ENCODE measurements at regions not wholly inside any gene's neighbourhood (a gene's known extent, or its start where the extent isn't known, plus 50 kb on each side); places are given as distances from the start of the nearest gene placed in this dataset.

DNA sequence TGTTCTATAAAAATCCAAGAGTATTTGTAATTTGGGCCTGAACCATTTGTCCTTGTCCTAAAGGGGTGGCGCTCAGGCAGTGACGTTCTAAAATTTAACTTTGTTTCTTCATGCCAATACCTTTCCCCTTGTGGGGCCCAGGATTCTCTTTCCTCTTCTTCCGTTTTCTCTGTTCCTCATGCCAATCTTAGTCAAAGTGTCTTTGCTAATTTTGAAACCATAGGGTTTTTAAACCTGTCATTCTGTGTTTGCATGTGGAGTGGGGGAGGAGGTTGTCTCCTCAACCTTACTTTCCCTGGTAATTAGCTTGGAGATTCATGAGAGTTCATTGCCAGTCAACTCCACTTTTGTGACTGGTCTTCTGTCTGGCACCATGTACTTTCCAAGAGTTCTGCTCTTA is 337.1 kb downstream of the MAF start:
- no TSS peak for BruUV-seq (replicated peaks)
- Histone ChIP-seq H3K4me1 (ENCODE audit: insufficient read depth, low read length) (no peaks in the 10 kb centered on the region), H3K4me2 (ENCODE audit: low read depth, low read length) (no peak overlapping the region), H3K27me3 (ENCODE audit: control insufficient read depth in 1 of 2, insufficient read depth in 2 of 2, low read length in 2 of 2) (0 out of 5 replicates have a peak, but pooled peaks cover 0 to 5% of the 10 kb centered on the region in 2 experiments), H2AFZ (ENCODE audit: low read length) (no peak overlapping the region), H3K36me3 (replicated peaks in 1 of 2; ENCODE audit: control insufficient read depth in 1 of 2, insufficient read depth in 2 of 2, low read length in 2 of 2) (no peaks in the 10 kb centered on the region), H3K27ac (ENCODE audit: extremely low read length, insufficient read depth, low read length) (no peak overlapping the region), H3K9ac (ENCODE audit: insufficient read depth, low read depth, low read length) (no peak overlapping the region), H3K4me3 (replicated peaks in 1 of 3; ENCODE audit: insufficient read depth in 1 of 3, low read depth in 2 of 3, low read length in 3 of 3) (no peak overlapping the region), H4K20me1 (ENCODE audit: insufficient read depth, low read length) (no peaks in the 10 kb centered on the region), H3K9me3 (ENCODE audit: low read length) (no peaks in the 10 kb centered on the region), H3K79me2 (ENCODE audit: insufficient read depth, low read length) (no peaks in the 10 kb centered on the region)
- 28% methylated on average over 3 of the region's 3 CpGs for WGBS (ENCODE audit: low lambda C conversion rate)
- DNase-seq (ENCODE audit: low spot score) (no peak), ATAC-seq (no peak), FAIRE-seq (no peak)
- TF ChIP-seq SAP130 (CRISPR knock-in tag; IDR thresholded peaks at IDR 0.05; ENCODE audit: low read depth) = no peak
- no peak for TF ChIP-seq ZNF33B (CRISPR knock-in tag; IDR thresholded peaks at IDR 0.05)
- TF ChIP-seq, protein P1, sequence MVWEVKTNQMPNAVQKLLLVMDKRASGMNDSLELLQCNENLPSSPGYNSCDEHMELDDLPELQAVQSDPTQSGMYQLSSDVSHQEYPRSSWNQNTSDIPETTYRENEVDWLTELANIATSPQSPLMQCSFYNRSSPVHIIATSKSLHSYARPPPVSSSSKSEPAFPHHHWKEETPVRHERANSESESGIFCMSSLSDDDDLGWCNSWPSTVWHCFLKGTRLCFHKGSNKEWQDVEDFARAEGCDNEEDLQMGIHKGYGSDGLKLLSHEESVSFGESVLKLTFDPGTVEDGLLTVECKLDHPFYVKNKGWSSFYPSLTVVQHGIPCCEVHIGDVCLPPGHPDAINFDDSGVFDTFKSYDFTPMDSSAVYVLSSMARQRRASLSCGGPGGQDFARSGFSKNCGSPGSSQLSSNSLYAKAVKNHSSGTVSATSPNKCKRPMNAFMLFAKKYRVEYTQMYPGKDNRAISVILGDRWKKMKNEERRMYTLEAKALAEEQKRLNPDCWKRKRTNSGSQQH (CRISPR knock-in tag; IDR thresholded peaks at IDR 0.05; ENCODE audit: low read depth) = no peak
- TF ChIP-seq, protein P2, sequence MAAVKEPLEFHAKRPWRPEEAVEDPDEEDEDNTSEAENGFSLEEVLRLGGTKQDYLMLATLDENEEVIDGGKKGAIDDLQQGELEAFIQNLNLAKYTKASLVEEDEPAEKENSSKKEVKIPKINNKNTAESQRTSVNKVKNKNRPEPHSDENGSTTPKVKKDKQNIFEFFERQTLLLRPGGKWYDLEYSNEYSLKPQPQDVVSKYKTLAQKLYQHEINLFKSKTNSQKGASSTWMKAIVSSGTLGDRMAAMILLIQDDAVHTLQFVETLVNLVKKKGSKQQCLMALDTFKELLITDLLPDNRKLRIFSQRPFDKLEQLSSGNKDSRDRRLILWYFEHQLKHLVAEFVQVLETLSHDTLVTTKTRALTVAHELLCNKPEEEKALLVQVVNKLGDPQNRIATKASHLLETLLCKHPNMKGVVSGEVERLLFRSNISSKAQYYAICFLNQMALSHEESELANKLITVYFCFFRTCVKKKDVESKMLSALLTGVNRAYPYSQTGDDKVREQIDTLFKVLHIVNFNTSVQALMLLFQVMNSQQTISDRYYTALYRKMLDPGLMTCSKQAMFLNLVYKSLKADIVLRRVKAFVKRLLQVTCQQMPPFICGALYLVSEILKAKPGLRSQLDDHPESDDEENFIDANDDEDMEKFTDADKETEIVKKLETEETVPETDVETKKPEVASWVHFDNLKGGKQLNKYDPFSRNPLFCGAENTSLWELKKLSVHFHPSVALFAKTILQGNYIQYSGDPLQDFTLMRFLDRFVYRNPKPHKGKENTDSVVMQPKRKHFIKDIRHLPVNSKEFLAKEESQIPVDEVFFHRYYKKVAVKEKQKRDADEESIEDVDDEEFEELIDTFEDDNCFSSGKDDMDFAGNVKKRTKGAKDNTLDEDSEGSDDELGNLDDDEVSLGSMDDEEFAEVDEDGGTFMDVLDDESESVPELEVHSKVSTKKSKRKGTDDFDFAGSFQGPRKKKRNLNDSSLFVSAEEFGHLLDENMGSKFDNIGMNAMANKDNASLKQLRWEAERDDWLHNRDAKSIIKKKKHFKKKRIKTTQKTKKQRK (IDR thresholded peaks at IDR 0.05; ENCODE audit: low read length) = no peak
- TF ChIP-seq ZNF781 (CRISPR knock-in tag; IDR thresholded peaks at IDR 0.05; ENCODE audit: borderline replicate concordance, not compliant biosample characterization) = no peak
- TF ChIP-seq LCORL (IDR thresholded peaks at IDR 0.05) = no peak
- no peak for TF ChIP-seq LCORL (CRISPR knock-in tag; IDR thresholded peaks at IDR 0.05)
- no peak for TF ChIP-seq ZNF451 (CRISPR knock-in tag; IDR thresholded peaks at IDR 0.05)
- no peak for TF ChIP-seq SSRP1 (CRISPR knock-in tag; IDR thresholded peaks at IDR 0.05)
- intact Hi-C loops (cut with micrococcal nuclease; ENCODE audit: unreplicated experiment) = loop anchor here (5.0 kb wide), 2 partner anchors 339 to 1036 kb away; partner anchors contain the start of gene MAF
- POLR2A ChIA-PET = no interaction called here
- CTCF ChIA-PET (ENCODE audit: low intra/inter-chr PET ratio, low total read pairs) = no interaction called here
- in situ Hi-C loops (cut with HindIII; ENCODE audit: extremely low pct_ligation_motif_present, low pct_unique_long_range_greater_than_20kb) = no loop called here

Small RNA genes in the stretch of these regions (small RNA-seq; reads per million reads assigned to genes)
- 0 reads per million in 3 experiments for gene RNA5SP431 (ENCODE audit: insufficient read depth in 2 of 3, insufficient read length in 3 of 3, low read depth in 2 of 3, low replicate concordance in 1 of 3)
